ENCODE measurements at regions not wholly inside any gene's neighbourhood (a gene's known extent, or its start where the extent isn't known, plus 50 kb on each side); places are given as distances from the start of the nearest gene placed in this dataset.

- H4K20me1 ChIP-seq (ENCODE audit: insufficient read depth, low read length) = no peaks in the 10 kb centered on the region
- peaks cover 3 to 35% of the 10 kb centered on the region in 2 experiments; a peak in 3 of 4 replicates for H3K79me1 ChIP-seq (ENCODE audit: low read depth in 1 of 2, low read length in 2 of 2)
- peak overlapping the region; percentile 35 for H3K23ac ChIP-seq (ENCODE audit: low read depth, low read length)
- H3K9me1 ChIP-seq (ENCODE audit: insufficient read depth, low read length) = peaks cover 10% of the 10 kb centered on the region
- no TSS peak for BruUV-seq (replicated peaks)
- peak overlapping the region; percentile 73; the same call in 1 of the 2 replicates for H3K56ac ChIP-seq (ENCODE audit: extremely low read depth, insufficient read depth, low read length)
- in situ Hi-C loops (cut with MboI; ENCODE audit: low sequenced_read_pairs) = loop anchor here (10.0 kb wide), 1 partner anchor 106 kb away; no protein-coding TSS in a partner anchor
- peak overlapping the region; percentile 100; the same call in 1 of the 2 replicates for H3K27ac ChIP-seq (ENCODE audit: insufficient read depth, low read length)
- peak overlapping the region; percentile 100 for H2BK5ac ChIP-seq (ENCODE audit: low read depth, low read length, poor library complexity, severe bottlenecking)
- H2AK9ac ChIP-seq (replicated peaks; ENCODE audit: low read depth, low read length, poor library complexity) = no peak overlapping the region
- WGBS, 2 experiments (ENCODE audit: extremely low coverage in 2 of 2, insufficient read length in 1 of 2) = no CpG with 5 or more reads among the region's 1 CpG
- H3K18ac ChIP-seq (ENCODE audit: low read depth, low read length) = peak overlapping the region; percentile 93
- intact Hi-C loops (cut with micrococcal nuclease) = loop anchor here (5.0 to 10.0 kb wide), 3 partner anchors 226 to 532 kb away; partner anchors contain the start of gene SLC38A1
- H3K4me1 ChIP-seq (ENCODE audit: control insufficient read depth, insufficient read depth, low read length) = peaks cover 24% of the 10 kb centered on the region
- ATAC-seq (ENCODE audit: low read depth) (peak; percentile 13), DNase-seq (peak; percentile 83)
- H3K14ac ChIP-seq (replicated peaks; ENCODE audit: low read depth, low read length) = peak overlapping the region; percentile 44; the same call in 1 of the 2 replicates
- H4K8ac ChIP-seq (ENCODE audit: low read depth in 2 of 2, low read length in 2 of 2) = peak overlapping the region in 1 of 2 experiments; percentile 41; a peak in 3 of 4 replicates
- no peak overlapping the region for H2AK5ac ChIP-seq (ENCODE audit: low read depth, low read length)
- H3K9me3 ChIP-seq (ENCODE audit: control insufficient read depth, insufficient read depth, low read length) = no peaks in the 10 kb centered on the region
- no peak overlapping the region for H3K4me3 ChIP-seq (ENCODE audit: insufficient read depth, low read depth, low read length)
- H3K4me2 ChIP-seq (ENCODE audit: low read depth, low read length) = peak overlapping the region; percentile 64; the same call in 1 of the 2 replicates
- peak overlapping the region; percentile 97; the same call in 1 of the 2 replicates for H4K5ac ChIP-seq (ENCODE audit: low read depth, low read length)
- H3K27me3 ChIP-seq (ENCODE audit: control insufficient read depth, insufficient read depth, low read length) = no peaks in the 10 kb centered on the region
- peak overlapping the region; percentile 26; the same call in 1 of the 2 replicates for H3K9ac ChIP-seq (ENCODE audit: low read depth, low read length)
- peak overlapping the region; percentile 69; the same call in 1 of the 2 replicates for H2BK20ac ChIP-seq (ENCODE audit: low read depth, low read length)
- POLR2A ChIA-PET (ENCODE audit: unreplicated experiment) = no interaction called here
- H2BK15ac ChIP-seq (ENCODE audit: low read depth, low read length) = peak overlapping the region; percentile 12; the same call in 1 of the 3 replicates
- CTCF ChIA-PET = no interaction called here
- peak overlapping the region; percentile 74; the same call in 1 of the 2 replicates for H2BK120ac ChIP-seq (ENCODE audit: low read depth, low read length)
- H2AFZ ChIP-seq (replicated peaks; ENCODE audit: low read length, poor library complexity) = no peak overlapping the region
- H4K91ac ChIP-seq (ENCODE audit: insufficient read depth, low read depth, low read length) = peak overlapping the region; percentile 48; the same call in 1 of the 2 replicates
- no peaks in the 10 kb centered on the region for H3K36me3 ChIP-seq (ENCODE audit: control insufficient read depth, insufficient read depth, low read length)
- TF ChIP-seq POLR2A (IDR thresholded peaks at IDR 0.05; ENCODE audit: low read depth, low read length) (no peak), RAD21 (IDR thresholded peaks at IDR 0.05; ENCODE audit: low read length) (no peak), RFX5 (IDR thresholded peaks at IDR 0.05; ENCODE audit: low read depth, low read length) (no peak), CEBPB (IDR thresholded peaks at IDR 0.05; ENCODE audit: low read depth, low read length) (peak; percentile 89), CHD1 (IDR thresholded peaks at IDR 0.05; ENCODE audit: low read depth, low read length) (no peak), MAFK (IDR thresholded peaks at IDR 0.05; ENCODE audit: low read depth, low read length) (peak; percentile 41; the same call in 1 of the 2 replicates)
- dilution Hi-C loops (cut with HindIII; ENCODE audit: low sequenced_read_pairs, unreplicated experiment) = no loop called here
- H3K4ac ChIP-seq (ENCODE audit: low read depth, low read length) = peak overlapping the region; percentile 54; the same call in 1 of the 2 replicates
These were observed 118.1 kb upstream of the SLC38A2 start for GRCh38 chr12:46490635-46491034.

Data from IMR-90 (cell line).